B cell (primary cell): ENCODE measurements at regions not wholly inside any gene's neighbourhood (a gene's known extent, or its start where the extent isn't known, plus 50 kb on each side); places are given as distances from the start of the nearest gene placed in this dataset.

Source experiments
- ATAC-seq: fragments of 200-7000 bp; cut with Tn5 transposase; one replicate; pipeline ENCODE4 v1.10.0; 2021; ENCODE audit warnings: low read depth, mild to moderate bottlenecking, moderate number of reproducible peaks, moderate library complexity
- CTCF ChIA-PET: fragments of 350-600 bp; sonication (Branson Sonifier 250); formaldehyde crosslinking; loops from one replicate; lab custom pipeline; 2021; ENCODE audit warnings: antibody characterized with exemption, inconsistent platforms; lab: Charles Lee
- POLR2A ChIA-PET: fragments of 350-600 bp; sonication (Branson Sonifier 250); formaldehyde crosslinking; loops from one replicate; lab custom pipeline; 2021; ENCODE audit warnings: antibody characterized with exemption; lab: Charles Lee
- DNase-seq: peaks from one replicate; pipeline ENCODE4 v3.0.0; 2013
- H2AFZ ChIP-seq: 2 replicates; pipeline ENCODE4 v1.6.1; 2012; ENCODE audit warnings: mild to moderate bottlenecking, low read depth, low read length; ENCODE audit not compliant: insufficient read depth, poor library complexity, severe bottlenecking
- H3K27ac ChIP-seq, 2 donors: 1 replicate in 1 of 2; 2 replicates in 1 of 2; pipeline ENCODE4 v1.5.1; 2012 to 2013; ENCODE audit warnings: low read length in 2 of 2, mild to moderate bottlenecking in 2 of 2, moderate library complexity in 1 of 2
- H3K27me3 ChIP-seq, 4 experiments: fragments of 200-600 bp in 1 of 4; sonication (generic) in 1 of 4; replicated peaks in 1 of 4; 1 replicate in 2 of 4; 2 replicates in 2 of 4; pipeline versions ENCODE4 v1.6.1 to v1.7.0; 2013 to 2016; ENCODE audit warnings: low read length in 3 of 4, mild to moderate bottlenecking in 2 of 4, mixed read lengths in 1 of 4, moderate library complexity in 1 of 4; ENCODE audit not compliant: insufficient read depth in 4 of 4, control insufficient read depth in 3 of 4; ENCODE audit errors: control extremely low read depth in 1 of 4
- H3K36me3 ChIP-seq, 2 experiments: replicated peaks in 1 of 2; 1 replicate in 1 of 2; 2 replicates in 1 of 2; pipeline versions ENCODE4 v1.6.1 to v1.7.1; 2013; ENCODE audit warnings: low read length in 1 of 2; ENCODE audit not compliant: insufficient read depth in 2 of 2, control insufficient read depth in 1 of 2; ENCODE audit errors: control extremely low read depth in 1 of 2, extremely low read depth in 1 of 2
- H3K4me1 ChIP-seq, 2 donors: fragments of 200-600 bp in 1 of 2; sonication (generic) in 1 of 2; 1 replicate in 1 of 2; 2 replicates in 1 of 2; pipeline versions ENCODE4 v1.5.1 to v1.6.1; 2013 to 2017; ENCODE audit warnings: low read length in 2 of 2; ENCODE audit not compliant: control insufficient read depth in 2 of 2, insufficient read depth in 2 of 2
- H3K4me2 ChIP-seq: replicated peaks from 2 replicates; pipeline ENCODE3; 2012; ENCODE audit warnings: mild to moderate bottlenecking, low read depth, low read length; ENCODE audit not compliant: poor library complexity, severe bottlenecking
- H3K4me3 ChIP-seq, 5 experiments: fragments of 200-600 bp in 1 of 5; sonication (generic) in 1 of 5; 1 replicate in 3 of 5; 2 replicates in 2 of 5; pipeline versions ENCODE4 v1.5.1 to v1.7.0; 2011 to 2016; ENCODE audit warnings: low read length in 4 of 5, mild to moderate bottlenecking in 4 of 5, low read depth in 2 of 5, control low read depth in 1 of 5, moderate library complexity in 1 of 5; ENCODE audit not compliant: insufficient read depth in 1 of 5; ENCODE audit errors: control extremely low read depth in 1 of 5, extremely low read depth in 1 of 5
- H3K79me2 ChIP-seq: fragments of 200-600 bp; sonication (generic); one replicate; pipeline ENCODE4 v1.6.0; 2016; ENCODE audit warnings: low read length; ENCODE audit not compliant: control insufficient read depth, insufficient read depth
- H3K9ac ChIP-seq: fragments of 200-600 bp; sonication (generic); 2 replicates; pipeline ENCODE4 v1.6.1; 2017; ENCODE audit warnings: mild to moderate bottlenecking, low read length, moderate library complexity
- H3K9me3 ChIP-seq, 3 donors: one replicate each; pipeline versions ENCODE4 v1.6.1 to v1.7.1; 2013; ENCODE audit warnings: low read length in 2 of 3; ENCODE audit not compliant: control insufficient read depth in 2 of 3, insufficient read depth in 1 of 3; ENCODE audit errors: control extremely low read depth in 1 of 3
- H4K20me1 ChIP-seq: 2 replicates; pipeline ENCODE4 v1.6.0; 2012; ENCODE audit warnings: mild to moderate bottlenecking, low read length; ENCODE audit not compliant: insufficient read depth, control insufficient read depth, poor library complexity, severe bottlenecking
- H3K27ac Mint-ChIP-seq: one replicate; pipeline ENCODE4 v1.8.0; 2021; ENCODE audit warnings: mixed read lengths
- H3K27me3 Mint-ChIP-seq: one replicate; pipeline ENCODE4 v1.8.0; 2021; ENCODE audit warnings: mixed read lengths
- H3K4me1 Mint-ChIP-seq: one replicate; pipeline ENCODE4 v1.8.0; 2021; ENCODE audit warnings: mixed read lengths
- H3K4me3 Mint-ChIP-seq: one replicate; pipeline ENCODE4 v1.8.0; 2021; ENCODE audit warnings: mixed read lengths
- H3K9me3 Mint-ChIP-seq: one replicate; pipeline ENCODE4 v1.8.0; 2022; ENCODE audit warnings: mixed read lengths; ENCODE audit not compliant: insufficient read depth
- CTCF ChIP-seq: fragments of 200-600 bp; IDR thresholded peaks from one replicate; pipeline ENCODE4 v1.8.0; 2022; ENCODE audit warnings: antibody characterized with exemption, mild to moderate bottlenecking
- EZH2 ChIP-seq: IDR thresholded peaks from 2 replicates; pipeline ENCODE4 v1.6.1; 2012; ENCODE audit warnings: borderline replicate concordance, low read depth, mild to moderate bottlenecking, moderate library complexity, low read length; ENCODE audit not compliant: insufficient read depth, poor library complexity, severe bottlenecking
- WGBS: methylation state at CpG from one replicate; pipeline ENCODE4 v1.1.5; 2013; ENCODE audit warnings: missing lambda C conversion rate; ENCODE audit not compliant: insufficient coverage; 5-methylcytosine and 5-hydroxymethylcytosine counted together
- intact Hi-C: fragments of 100-400 bp; cut with micrococcal nuclease; formaldehyde crosslinking; loops from one replicate; pipeline ENCODE4 v1.10.0; 2022

DNA sequence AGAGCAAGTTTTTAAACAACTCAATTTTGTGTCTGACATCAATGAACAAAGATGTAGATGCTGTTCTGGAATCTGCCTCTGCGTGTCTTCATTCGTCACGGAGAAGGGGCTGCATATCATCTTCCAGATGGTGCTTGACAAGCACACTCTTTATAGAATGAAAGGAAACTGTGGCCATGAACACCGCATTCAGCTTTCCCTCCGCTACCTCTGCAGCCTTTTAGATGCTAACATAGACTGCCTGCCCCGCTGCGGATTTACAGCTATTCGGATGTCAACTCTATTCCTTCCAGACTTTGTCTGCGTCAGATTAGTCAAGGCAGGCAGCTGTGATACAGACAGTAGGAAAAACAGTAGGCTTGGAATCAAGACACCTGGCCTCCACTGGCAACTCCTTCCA lies 232.9 kb downstream of the TJP1 start:
- Histone ChIP-seq H3K36me3 (no peaks in the 10 kb centered on the region), H3K4me2 (no peak overlapping the region), H3K27me3 (no peaks in the 10 kb centered on the region), H2AFZ (no peak overlapping the region), H3K4me1 (no peaks in the 10 kb centered on the region), H3K79me2 (no peaks in the 10 kb centered on the region), H3K9me3 (peaks cover 0 to 7% (median 0%) of the 10 kb centered on the region in 3 donors), H3K9ac (no peak overlapping the region), H4K20me1 (no peaks in the 10 kb centered on the region), H3K4me3 (no peak overlapping the region), H3K27ac (no peak overlapping the region)
- intact Hi-C loops, result no loop called here
- TF ChIP-seq CTCF, result no peak
- no peak for TF ChIP-seq EZH2
- no peak overlapping the region for H3K4me3 Mint-ChIP-seq
- H3K27me3 Mint-ChIP-seq, result no peaks in the 10 kb centered on the region
- POLR2A ChIA-PET, result no interaction called here
- DNase-seq, result no peak
- no peak for ATAC-seq
- no peak overlapping the region for H3K27ac Mint-ChIP-seq
- H3K9me3 Mint-ChIP-seq, result peaks cover 5% of the 10 kb centered on the region
- WGBS, result 67% methylated on average over 8 of the region's 9 CpGs
- CTCF ChIA-PET, result no interaction called here
- H3K4me1 Mint-ChIP-seq, result peaks cover 2% of the 10 kb centered on the region

- H3K36me3 ChIP-seq, result no peaks in the 10 kb centered on the region
- Mint-ChIP-seq H3K9me3 (peaks cover 2% of the 10 kb centered on the region), H3K27ac (no peak overlapping the region), H3K27me3 (peaks cover 48% of the 10 kb centered on the region), H3K4me1 (peaks cover 7% of the 10 kb centered on the region), H3K4me3 (no peak overlapping the region)
- no peaks in the 10 kb centered on the region for H4K20me1 ChIP-seq
- no peak overlapping the region for H3K4me2 ChIP-seq
- H3K4me1 ChIP-seq, result no peaks in the 10 kb centered on the region
- no peak overlapping the region for H3K27ac ChIP-seq
- intact Hi-C loops, result no loop called here
- H2AFZ ChIP-seq, result no peak overlapping the region
- H3K9ac ChIP-seq, result no peak overlapping the region
- H3K27me3 ChIP-seq, result peaks cover 0 to 22% (median 16%) of the 10 kb centered on the region in 4 experiments
- no peak for DNase-seq
- no peaks in the 10 kb centered on the region for H3K9me3 ChIP-seq
- no peaks in the 10 kb centered on the region for H3K79me2 ChIP-seq
- no peak for ATAC-seq
- H3K4me3 ChIP-seq, result no peak overlapping the region
- CTCF ChIA-PET, result no interaction called here
- no peak for TF ChIP-seq EZH2
- TF ChIP-seq CTCF, result no peak
- 50% methylated on average over 1 of the region's 4 CpGs for WGBS
- POLR2A ChIA-PET, result interaction anchor here (0.6 kb wide), 1 partner anchor 451 kb away, joined by 5 read pairs; no protein-coding TSS in a partner anchor
Measured at GRCh38 chr15:29573197-29573838, 248.9 kb downstream of the TJP1 start.
